ENCODE measurements at regions not wholly inside any gene's neighbourhood (a gene's known extent, or its start where the extent isn't known, plus 50 kb on each side); places are given as distances from the start of the nearest gene placed in this dataset.

- no peak for DNase-seq (ENCODE audit: low spot score)
Observed at GRCh38 chr2:164439885-164440284, 181.4 kb downstream of the GRB14 start.

- no peak for DNase-seq (ENCODE audit: low spot score)
Observed at GRCh38 chr2:164439235-164439634, 182.0 kb downstream of the GRB14 start.

- no peak for DNase-seq (ENCODE audit: low spot score)
Observed at GRCh38 chr2:164438490-164439205, 182.6 kb downstream of the GRB14 start.

GRCh38 chr2:164436131-164436530 lies 185.2 kb downstream of the GRB14 start:
- DNase-seq (ENCODE audit: low spot score): no peak

GRCh38 chr2:164430166-164430783 lies 191.0 kb downstream of the GRB14 start:
- peak; percentile 67 for DNase-seq (ENCODE audit: low spot score)

- no peak for DNase-seq (ENCODE audit: low spot score)
Observed at GRCh38 chr2:164429354-164429753, 191.9 kb downstream of the GRB14 start.

GRCh38 chr2:164427111-164427510 lies 194.2 kb downstream of the GRB14 start:
- no peak for DNase-seq (ENCODE audit: low spot score)

GRCh38 chr2:164420787-164421186 lies 200.5 kb downstream of the GRB14 start:
- DNase-seq (ENCODE audit: low spot score): no peak

GRCh38 chr2:164412831-164413230 lies 208.5 kb downstream of the GRB14 start:
- DNase-seq (ENCODE audit: low spot score): no peak

GRCh38 chr2:164389411-164389810 lies 231.9 kb downstream of the GRB14 start:
- DNase-seq (ENCODE audit: low spot score): no peak

GRCh38 chr2:164388511-164388910 lies 232.8 kb downstream of the GRB14 start:
- no peak for DNase-seq (ENCODE audit: low spot score)

- DNase-seq (ENCODE audit: low spot score): no peak
Observed at GRCh38 chr2:164386231-164386630, 235.1 kb downstream of the GRB14 start.

- no peak for DNase-seq (ENCODE audit: low spot score)
Observed at GRCh38 chr2:164384434-164384833, 236.8 kb downstream of the GRB14 start.

- DNase-seq (ENCODE audit: low spot score): no peak
Observed at GRCh38 chr2:164371916-164372315, 249.4 kb downstream of the GRB14 start.

GRCh38 chr2:164369366-164369765 lies 251.9 kb downstream of the GRB14 start:
- DNase-seq (ENCODE audit: low spot score): no peak

GRCh38 chr2:164368896-164369295 lies 252.4 kb downstream of the GRB14 start:
- DNase-seq (ENCODE audit: low spot score): no peak

GRCh38 chr2:164363646-164364045 lies 257.6 kb downstream of the GRB14 start:
- no peak for DNase-seq (ENCODE audit: low spot score)

- DNase-seq (ENCODE audit: low spot score): no peak
Observed at GRCh38 chr2:164351536-164351935, 269.7 kb downstream of the GRB14 start.

- no peak for DNase-seq (ENCODE audit: low spot score)
Observed at GRCh38 chr2:164335947-164336346, 285.3 kb downstream of the GRB14 start.

- no peak for DNase-seq (ENCODE audit: low spot score)
Observed at GRCh38 chr2:164335128-164335527, 286.2 kb downstream of the GRB14 start.

GRCh38 chr2:164328310-164328709 lies 293.0 kb downstream of the GRB14 start:
- no peak for DNase-seq (ENCODE audit: low spot score)

GRCh38 chr2:164323978-164324377 lies 297.3 kb downstream of the GRB14 start:
- DNase-seq (ENCODE audit: low spot score): no peak

GRCh38 chr2:164314148-164314547 lies 307.1 kb downstream of the GRB14 start:
- DNase-seq (ENCODE audit: low spot score): peak; percentile 11

- no peak for DNase-seq (ENCODE audit: low spot score)
Observed at GRCh38 chr2:164306872-164307271, 314.4 kb downstream of the GRB14 start.

All from pons (tissue), 1 donor.